HCT116 (cell line): ENCODE measurements at regions not wholly inside any gene's neighbourhood (a gene's known extent, or its start where the extent isn't known, plus 50 kb on each side); places are given as distances from the start of the nearest gene placed in this dataset.

ENCODE experiments used
- ATAC-seq: fragments of 200-7000 bp; cut with Tn5 transposase; 2 replicates; pipeline ENCODE4 v1.9.1; 2020; ENCODE audit warnings: mild to moderate bottlenecking, moderate library complexity
- BruUV-seq: library from RNA; stranded (reverse); fragments of 400-500 nt; replicated peaks from 2 replicates; lab custom pipeline; 2021; lab: Mats Ljungman, UMichigan
- CTCF ChIA-PET: fragments of 300-600 bp; sonication (Branson Sonifier 250); formaldehyde crosslinking; loops from one replicate; lab custom pipeline; 2021; ENCODE audit warnings: antibody characterized with exemption; lab: Charles Lee
- POLR2A ChIA-PET: fragments of 300-600, 350-600 bp; sonication (Branson Sonifier 250); formaldehyde crosslinking; loops from one replicate; lab custom pipeline; 2021; ENCODE audit warnings: antibody characterized with exemption; lab: Charles Lee
- RAD21 ChIA-PET, 2 experiments: fragments of 300-600 bp; sonication (Branson Sonifier 250); formaldehyde crosslinking; loops; one replicate each; lab custom pipeline; 2023; ENCODE audit warnings: low total read pairs in 2 of 2; ENCODE audit not compliant: uncharacterized antibody in 2 of 2, unreplicated experiment in 2 of 2, low non-redundant PET in 1 of 2; lab: Charles Lee
- DNase-seq: peaks from one replicate; pipeline ENCODE4 v3.0.0-alpha.2; 2010; ENCODE audit warnings: low read depth, low spot score
- H2AFZ ChIP-seq: fragments of 200-600 bp; shearing (Covaris generic), sonication (generic); 2 replicates; pipeline ENCODE4 v1.6.1; 2017; ENCODE audit warnings: low read depth, mixed run types, mixed read lengths, antibody characterized with exemption, low read length; ENCODE audit not compliant: poor library complexity, severe bottlenecking
- H3K27ac ChIP-seq: 2 replicates; pipeline ENCODE4 v1.5.1; 2012; ENCODE audit warnings: low read depth, low read length
- H3K27me3 ChIP-seq: fragments of 200-600 bp; sonication (generic); 2 replicates; pipeline ENCODE4 v1.6.1; 2016; ENCODE audit warnings: mixed run types, low read length, mixed read lengths; ENCODE audit not compliant: insufficient read depth
- H3K36me3 ChIP-seq, 2 experiments: fragments of 200-500 bp in 1 of 2; fragments of 200-600 bp in 1 of 2; sonication (Bioruptor generic) in 1 of 2; sonication (generic) in 1 of 2; 2 replicates each; pipeline versions ENCODE4 v1.5.1 to v1.6.1; 2014 to 2016; ENCODE audit warnings: low read length in 2 of 2, inconsistent platforms in 1 of 2, mixed read lengths in 1 of 2, mixed run types in 1 of 2; ENCODE audit not compliant: insufficient read depth in 2 of 2, control insufficient read depth in 1 of 2
- H3K4me1 ChIP-seq, 2 experiments: fragments of 200-600 bp in 1 of 2; sonication (generic) in 1 of 2; 2 replicates each; pipeline versions ENCODE4 v1.5.1 to v1.6.1; 2012 to 2017; ENCODE audit warnings: low read length in 2 of 2, inconsistent platforms in 1 of 2, mild to moderate bottlenecking in 1 of 2, mixed read lengths in 1 of 2, mixed run types in 1 of 2, moderate library complexity in 1 of 2; ENCODE audit not compliant: insufficient read depth in 2 of 2, control insufficient read depth in 1 of 2
- H3K4me2 ChIP-seq: fragments of 200-600 bp; sonication (generic); 2 replicates; pipeline ENCODE4 v1.6.1; 2017; ENCODE audit warnings: mixed run types, low read length, mixed read lengths
- H3K4me3 ChIP-seq, 2 experiments: fragments of 200-600 bp in 1 of 2; sonication (generic) in 1 of 2; replicated peaks in 1 of 2; 2 replicates each; pipeline ENCODE4 v1.5.1; 2011 to 2016; ENCODE audit warnings: low read length in 2 of 2, control low read depth in 1 of 2, low read depth in 1 of 2, mild to moderate bottlenecking in 1 of 2, mixed read lengths in 1 of 2, mixed run types in 1 of 2
- H3K79me2 ChIP-seq: fragments of 200-600 bp; sonication (generic); 2 replicates; pipeline ENCODE4 v1.6.1; 2017; ENCODE audit warnings: mild to moderate bottlenecking, mixed run types, low read length, moderate library complexity, mixed read lengths; ENCODE audit not compliant: insufficient read depth
- H3K9ac ChIP-seq: fragments of 200-600 bp; sonication (generic); 2 replicates; pipeline ENCODE4 v1.6.1; 2016; ENCODE audit warnings: low read length, mixed read lengths
- H3K9me2 ChIP-seq: fragments of 200-600 bp; sonication (generic), shearing (Covaris generic); 2 replicates; pipeline ENCODE4 v1.6.1; 2017; ENCODE audit warnings: mixed run types, mild to moderate bottlenecking, moderate library complexity; ENCODE audit not compliant: insufficient read depth
- H3K9me3 ChIP-seq, 2 experiments: fragments of 200-500 bp in 1 of 2; fragments of 200-600 bp in 1 of 2; sonication (Bioruptor generic) in 1 of 2; sonication (generic) in 1 of 2; 2 replicates each; pipeline ENCODE4 v1.6.1; 2014 to 2017; ENCODE audit warnings: low read length in 2 of 2, mixed read lengths in 2 of 2, inconsistent platforms in 1 of 2, low read depth in 1 of 2, mild to moderate bottlenecking in 1 of 2, mixed run types in 1 of 2, moderate library complexity in 1 of 2; ENCODE audit not compliant: control insufficient read depth in 1 of 2, insufficient read depth in 1 of 2
- H4K20me1 ChIP-seq: fragments of 200-600 bp; sonication (generic), shearing (Covaris generic); 2 replicates; pipeline ENCODE4 v1.6.1; 2017; ENCODE audit warnings: mixed run types, mild to moderate bottlenecking, moderate library complexity; ENCODE audit not compliant: insufficient read depth
- ATF3 ChIP-seq: IDR thresholded peaks from 2 replicates; pipeline ENCODE4 v1.6.1; 2012
- CBX3 ChIP-seq: IDR thresholded peaks from 2 replicates; pipeline ENCODE4 v1.6.1; 2012; ENCODE audit warnings: low read depth
- CEBPB ChIP-seq: IDR thresholded peaks from 2 replicates; pipeline ENCODE4 v1.6.1; 2012; ENCODE audit warnings: low read depth
- CTCF ChIP-seq, 3 experiments: fragments of 200-600 bp in 1 of 3; sonication (generic) in 1 of 3; IDR thresholded peaks in 2 of 3; conservative IDR thresholded peaks in 1 of 3; 2 replicates each; pipeline ENCODE4 v1.5.1; 2012 to 2017; ENCODE audit warnings: low read depth in 2 of 3, low read length in 2 of 3, antibody characterized with exemption in 1 of 3, borderline replicate concordance in 1 of 3, control low read depth in 1 of 3, mild to moderate bottlenecking in 1 of 3, mixed read lengths in 1 of 3, mixed run types in 1 of 3, moderate library complexity in 1 of 3; ENCODE audit not compliant: insufficient read depth in 1 of 3
- EGR1 ChIP-seq: IDR thresholded peaks from 2 replicates; pipeline ENCODE4 v1.6.1; 2012; ENCODE audit warnings: low read depth
- EZH2phosphoT487 ChIP-seq: fragments of 200-600 bp; IDR thresholded peaks from 2 replicates; pipeline ENCODE4 v1.6.1; 2018; ENCODE audit warnings: antibody characterized with exemption, borderline replicate concordance
- FOSL1 ChIP-seq: IDR thresholded peaks from 2 replicates; pipeline ENCODE4 v1.6.1; 2012; ENCODE audit warnings: low read depth
- JUND ChIP-seq: IDR thresholded peaks from 2 replicates; pipeline ENCODE4 v1.6.1; 2012
- MAX ChIP-seq: IDR thresholded peaks from 2 replicates; pipeline ENCODE4 v1.6.1; 2012
- POLR2A ChIP-seq: IDR thresholded peaks from 2 replicates; pipeline ENCODE4 v1.7.0; 2011; ENCODE audit warnings: borderline replicate concordance; ENCODE audit not compliant: insufficient read depth, insufficient read length; ENCODE audit errors: extremely low read depth
- POLR2AphosphoS5 ChIP-seq: IDR thresholded peaks from 2 replicates; pipeline ENCODE4 v1.6.1; 2011; ENCODE audit warnings: mild to moderate bottlenecking, low read depth, low read length, moderate library complexity
- RAD21 ChIP-seq: IDR thresholded peaks from 2 replicates; pipeline ENCODE4 v1.6.1; 2012; ENCODE audit warnings: low read depth, mild to moderate bottlenecking
- REST ChIP-seq: IDR thresholded peaks from 2 replicates; pipeline ENCODE4 v1.6.1; 2012; ENCODE audit warnings: low read depth
- SIN3A ChIP-seq: IDR thresholded peaks from 2 replicates; pipeline ENCODE4 v1.6.1; 2012; ENCODE audit warnings: low read depth
- SP1 ChIP-seq: IDR thresholded peaks from 2 replicates; pipeline ENCODE4 v1.6.1; 2012; ENCODE audit warnings: low read depth
- SRF ChIP-seq: IDR thresholded peaks from 2 replicates; pipeline ENCODE4 v1.6.1; 2012; ENCODE audit warnings: low read depth
- ZBTB33 ChIP-seq: IDR thresholded peaks from 2 replicates; pipeline ENCODE4 v1.6.1; 2011; ENCODE audit warnings: mild to moderate bottlenecking, low read length, moderate library complexity; ENCODE audit not compliant: insufficient replicate concordance; ENCODE audit errors: extremely low read depth
- ZFX ChIP-seq: fragments of 450-650 bp; IDR thresholded peaks from 2 replicates; pipeline ENCODE4 v1.6.1; 2017
- ZNF274 ChIP-seq: fragments of 200-500 bp; sonication (Bioruptor generic); IDR thresholded peaks from 2 replicates; pipeline ENCODE4 v1.6.1; 2014; ENCODE audit warnings: mild to moderate bottlenecking, low read depth, low read length, inconsistent platforms
- intact Hi-C: fragments of 100-400 bp; cut with micrococcal nuclease; formaldehyde crosslinking; loops from 2 replicates; pipeline ENCODE4 v1.10.0; 2022

GRCh38 chrX:125778261-125778660, 387.8 kb downstream of the DCAF12L2 start:
- no peak overlapping the region for H3K4me3 ChIP-seq
- no peak overlapping the region for H2AFZ ChIP-seq
- H3K36me3 ChIP-seq, result no peaks in the 10 kb centered on the region
- H3K27me3 ChIP-seq, result no peaks in the 10 kb centered on the region
- DNase-seq, result no peak
- no peaks in the 10 kb centered on the region for H3K9me3 ChIP-seq
- no peaks in the 10 kb centered on the region for H3K9me2 ChIP-seq
- TF ChIP-seq JUND (no peak), ZBTB33 (no peak), MAX (no peak), SIN3A (no peak), FOSL1 (no peak), ZFX (no peak), REST (no peak), RAD21 (no peak), SRF (no peak), EGR1 (no peak), CEBPB (no peak), ZNF274 (no peak), POLR2A (no peak), SP1 (no peak), CBX3 (no peak), EZH2phosphoT487 (no peak), CTCF (IDR thresholded peaks at IDR 0.05 in 2 of 3, conservative IDR thresholded peaks at IDR 0.05 in 1 of 3; ENCODE audit: borderline replicate concordance in 1 of 3, insufficient read depth in 1 of 3, low read depth in 2 of 3, low read length in 2 of 3) (no peak), POLR2AphosphoS5 (no peak), ATF3 (no peak)
- ChIA-PET CTCF (no interaction called here), RAD21 (no interaction called here), POLR2A (no interaction called here)
- H4K20me1 ChIP-seq, result no peaks in the 10 kb centered on the region
- H3K79me2 ChIP-seq, result no peaks in the 10 kb centered on the region
- BruUV-seq, result no TSS peak
- H3K4me2 ChIP-seq, result no peak overlapping the region
- no peak overlapping the region for H3K9ac ChIP-seq
- intact Hi-C loops, result no loop called here
- no peaks in the 10 kb centered on the region for H3K4me1 ChIP-seq
- no peak overlapping the region for H3K27ac ChIP-seq
- no peak for ATAC-seq
